K562 (cell line): ENCODE measurements at regions not wholly inside any gene's neighbourhood (a gene's known extent, or its start where the extent isn't known, plus 50 kb on each side); places are given as distances from the start of the nearest gene placed in this dataset.

Source experiments
- ATAC-seq: fragments of 200-7000 bp; cut with Tn5 transposase; 3 replicates; pipeline ENCODE4 v1.9.1; 2020; ENCODE audit warnings: moderate library complexity
- BruUV-seq: library from RNA; stranded (reverse); fragments of 400-500 nt; replicated peaks from 2 replicates; lab custom pipeline; 2021; lab: Mats Ljungman, UMichigan
- CTCF ChIA-PET: fragments of 300-600 bp; formaldehyde crosslinking; extraction: SDS; loops from one replicate; lab custom pipeline; 2021; ENCODE audit warnings: low intra/inter-chr PET ratio; lab: Yijun Ruan, JAX
- POLR2A ChIA-PET: fragments of 300-600, 350-650 bp; sonication (Branson Sonifier 250); formaldehyde crosslinking; extraction: SDS; loops from one replicate; lab custom pipeline; 2021; ENCODE audit warnings: antibody characterized with exemption, inconsistent platforms; lab: Yijun Ruan, JAX
- DNase-seq, 4 experiments: peaks; one replicate each; pipeline versions ENCODE4 v3.0.0 to v3.0.0-alpha.2; 2011 to 2018; ENCODE audit warnings: low spot score in 3 of 4, mixed read lengths in 3 of 4; ENCODE audit errors: extremely low read depth in 1 of 4
- FAIRE-seq: peaks from 2 replicates; lab custom pipeline; 2011; peaks lifted over from hg19 to GRCh38; lab: Jason Lieb, UNC
- H2AFZ ChIP-seq: 2 replicates; pipeline ENCODE4 v1.6.0; 2011; ENCODE audit warnings: low read depth, low read length, control low read depth, inconsistent platforms
- H3K27ac ChIP-seq: fragments of 200-600 bp; 3 replicates; pipeline ENCODE4 v1.8.0; 2011; ENCODE audit warnings: low read depth, mild to moderate bottlenecking, control low read depth, inconsistent platforms, low read length, moderate library complexity, mixed read lengths; ENCODE audit errors: extremely low read depth
- H3K27me3 ChIP-seq, 2 experiments: fragments of 300-600 bp in 1 of 2; 2 replicates in 1 of 2; 3 replicates in 1 of 2; pipeline versions ENCODE4 v1.6.0 to v1.8.0; 2011; ENCODE audit warnings: inconsistent platforms in 2 of 2, low read length in 2 of 2, mild to moderate bottlenecking in 1 of 2, mixed read lengths in 1 of 2, moderate library complexity in 1 of 2; ENCODE audit not compliant: control insufficient read depth in 2 of 2, insufficient read depth in 2 of 2
- H3K36me3 ChIP-seq: fragments of 300-600 bp; 3 replicates; pipeline ENCODE4 v1.8.0; 2011; ENCODE audit warnings: mild to moderate bottlenecking, low read length, inconsistent platforms; ENCODE audit not compliant: control insufficient read depth, insufficient read depth
- H3K4me1 ChIP-seq, 2 experiments: fragments of 200-600 bp in 1 of 2; replicated peaks in 1 of 2; 2 replicates in 1 of 2; 3 replicates in 1 of 2; pipeline versions ENCODE4 v1.5.1 to v1.8.0; 2011; ENCODE audit warnings: inconsistent platforms in 2 of 2, low read length in 2 of 2, mild to moderate bottlenecking in 1 of 2, mixed read lengths in 1 of 2, moderate library complexity in 1 of 2; ENCODE audit not compliant: control insufficient read depth in 2 of 2, insufficient read depth in 2 of 2
- H3K4me2 ChIP-seq: 2 replicates; pipeline ENCODE4 v1.6.1; 2011; ENCODE audit warnings: low read length, control low read depth, inconsistent platforms, mixed read lengths; ENCODE audit not compliant: insufficient read depth
- H3K4me3 ChIP-seq: fragments of 200-600 bp; sonication (generic), shearing (Covaris generic); 2 replicates; pipeline ENCODE4 v1.5.1; 2016; ENCODE audit warnings: control low read depth, inconsistent platforms
- H3K79me2 ChIP-seq: fragments of 200-600 bp; 3 replicates; pipeline ENCODE4 v1.8.0; 2011; ENCODE audit warnings: low read length, inconsistent platforms; ENCODE audit not compliant: control insufficient read depth, insufficient read depth
- H3K9ac ChIP-seq, 2 experiments: 2 replicates each; pipeline versions ENCODE4 v1.6.0 to v1.6.1; 2011; ENCODE audit warnings: low read depth in 2 of 2, low read length in 2 of 2, control low read depth in 1 of 2, inconsistent platforms in 1 of 2, mild to moderate bottlenecking in 1 of 2, mixed read lengths in 1 of 2; ENCODE audit not compliant: insufficient read depth in 1 of 2
- H3K9me1 ChIP-seq: one replicate; pipeline ENCODE4 v1.6.0; 2011; ENCODE audit warnings: inconsistent platforms, mild to moderate bottlenecking, low read length, moderate library complexity; ENCODE audit not compliant: control insufficient read depth, insufficient read depth
- H3K9me3 ChIP-seq: replicated peaks from 2 replicates; pipeline ENCODE4 v1.5.1; 2011; ENCODE audit warnings: low read depth, low read length, inconsistent platforms; ENCODE audit not compliant: control insufficient read depth, insufficient read depth
- H4K20me1 ChIP-seq: replicated peaks from 2 replicates; pipeline ENCODE4 v1.6.1; 2011; ENCODE audit warnings: low read length, inconsistent platforms, mixed read lengths; ENCODE audit not compliant: control insufficient read depth, insufficient read depth
- CCNT2 ChIP-seq: IDR thresholded peaks from 2 replicates; pipeline ENCODE4 v1.6.1; 2011; ENCODE audit warnings: borderline replicate concordance, low read depth, mild to moderate bottlenecking, moderate library complexity, mixed read lengths, low read length; ENCODE audit not compliant: insufficient read length; ENCODE audit errors: extremely low read depth
- ELF4 ChIP-seq: fragments of 450-650 bp; formaldehyde crosslinking; IDR thresholded peaks from 2 replicates; pipeline ENCODE4 v1.4.0; 2022; ENCODE audit warnings: missing genetic modification characterization
- FOS ChIP-seq: IDR thresholded peaks from 3 replicates; pipeline ENCODE4 v1.6.1; 2011; ENCODE audit not compliant: insufficient read length; ENCODE audit errors: extremely low read depth
- GATAD2A ChIP-seq: fragments of 450-650 bp; IDR thresholded peaks from 2 replicates; pipeline ENCODE4 v1.6.1; 2017
- RBM34 ChIP-seq: fragments of 200-400 bp; formaldehyde crosslinking; IDR thresholded peaks from 2 replicates; pipeline ENCODE4 v1.6.1; 2018; ENCODE audit warnings: low read length, borderline replicate concordance; ENCODE audit not compliant: insufficient read depth
- SRSF7 ChIP-seq: fragments of 200-400 bp; formaldehyde crosslinking; optimal IDR thresholded peaks from 2 replicates; pipeline ENCODE3; 2017; ENCODE audit warnings: mild to moderate bottlenecking, low read depth, low read length
- XRCC3 ChIP-seq: fragments of 450-650 bp; IDR thresholded peaks from 2 replicates; pipeline ENCODE4 v1.6.1; 2017; ENCODE audit warnings: mild to moderate bottlenecking, moderate library complexity
- ZNF41 ChIP-seq: fragments of 250-450 bp; sonication (Bioruptor Pico); conservative IDR thresholded peaks from 2 replicates; pipeline ENCODE4 v1.4.0; 2020; ENCODE audit warnings: mild to moderate bottlenecking
- WGBS: fragments of 100-300 bp; shearing (Covaris generic); methylation state at CpG from one replicate; pipeline ENCODE4 v1.1.6; 2016; ENCODE audit warnings: low coverage, mixed read lengths; ENCODE audit not compliant: insufficient coverage; ENCODE audit errors: missing lambda C conversion rate; 5-methylcytosine and 5-hydroxymethylcytosine counted together
- in situ Hi-C: fragments of 300-500 bp; cut with MboI; formaldehyde crosslinking; loops from 4 replicates; pipeline ENCODE4 v1.15.0; 2018; ENCODE audit warnings: inconsistent platforms, mixed read lengths
- intact Hi-C: fragments of 100-400 bp; cut with micrococcal nuclease; formaldehyde crosslinking; loops from 2 replicates; pipeline ENCODE4 v1.14.2; 2022

- no peaks in the 10 kb centered on the region; a peak in 1 of 5 replicates for H3K27me3 ChIP-seq
- TF ChIP-seq ZNF41 (CRISPR knock-in tag) (no peak), CCNT2 (no peak), SRSF7 (no peak), RBM34 (no peak), GATAD2A (no peak), FOS (no peak)
- no peaks in the 10 kb centered on the region; the same call in 1 of the 2 replicates for H3K9me3 ChIP-seq
- H3K36me3 ChIP-seq = no peaks in the 10 kb centered on the region
- H3K79me2 ChIP-seq = no peaks in the 10 kb centered on the region
- in situ Hi-C loops = no loop called here
- DNase-seq (no peak), FAIRE-seq (no peak), ATAC-seq (no peak)
- H4K20me1 ChIP-seq = no peaks in the 10 kb centered on the region
- intact Hi-C loops = no loop called here
- H3K4me1 ChIP-seq = no peaks in the 10 kb centered on the region
- no peak overlapping the region for H3K4me3 ChIP-seq
- H3K4me2 ChIP-seq = no peak overlapping the region
- ChIA-PET POLR2A (no interaction called here), CTCF (no interaction called here)
- 2% methylated on average over 9 of the region's 18 CpGs for WGBS
- H3K27ac ChIP-seq = no peak overlapping the region
- BruUV-seq = no TSS peak
- no peak overlapping the region for H2AFZ ChIP-seq
- no peaks in the 10 kb centered on the region for H3K9me1 ChIP-seq
- H3K9ac ChIP-seq = no peak overlapping the region
These were observed 673.2 kb downstream of the BRD1 start for GRCh38 chr22:49154433-49154832.

GRCh38 chr22:49153921-49154320, 673.8 kb downstream of the BRD1 start:
- H3K27ac ChIP-seq = no peak overlapping the region
- 0% methylated on average over 3 of the region's 11 CpGs for WGBS
- H4K20me1 ChIP-seq = no peaks in the 10 kb centered on the region
- H3K79me2 ChIP-seq = no peaks in the 10 kb centered on the region
- no TSS peak for BruUV-seq
- no peak overlapping the region for H3K9ac ChIP-seq
- DNase-seq = no peak
- no peak for FAIRE-seq
- ChIA-PET CTCF (no interaction called here), POLR2A (no interaction called here)
- no peaks in the 10 kb centered on the region; a peak in 1 of 5 replicates for H3K27me3 ChIP-seq
- ATAC-seq = no peak
- TF ChIP-seq ELF4 (CRISPR knock-in tag) = no peak
- TF ChIP-seq XRCC3 = no peak
- intact Hi-C loops (no loop called here), in situ Hi-C loops (no loop called here)
- H3K36me3 ChIP-seq = no peaks in the 10 kb centered on the region
- no peak overlapping the region for H2AFZ ChIP-seq
- no peaks in the 10 kb centered on the region for H3K4me1 ChIP-seq
- no peak overlapping the region for H3K4me2 ChIP-seq
- H3K9me3 ChIP-seq = no peaks in the 10 kb centered on the region; the same call in 1 of the 2 replicates
- no peak overlapping the region for H3K4me3 ChIP-seq
- no peaks in the 10 kb centered on the region for H3K9me1 ChIP-seq
